D721Med (cell line): ENCODE measurements at regions not wholly inside any gene's neighbourhood (a gene's known extent, or its start where the extent isn't known, plus 50 kb on each side); places are given as distances from the start of the nearest gene placed in this dataset.
"Not testable (repeated sequence)": the region's sequence is repeated elsewhere in the genome, so short reads cannot be mapped to it uniquely, and the experiment has no call there.

Source experiments
- DNase-seq: peaks from one replicate; pipeline ENCODE4 v3.0.0; 2011; ENCODE audit warnings: low spot score; ENCODE audit not compliant: insufficient read length
- FAIRE-seq: peaks from 2 replicates; lab custom pipeline; 2011; peaks lifted over from hg19 to GRCh38; lab: Jason Lieb, UNC
- CTCF ChIP-seq: IDR thresholded peaks from 2 replicates; pipeline ENCODE4 v1.5.1; 2012; ENCODE audit warnings: mild to moderate bottlenecking, control low read depth; ENCODE audit not compliant: insufficient read depth; ENCODE audit errors: missing control alignments

GRCh38 chr12:24681570-24681969 lies 267.3 kb downstream of the BCAT1 start:
- no peak for TF ChIP-seq CTCF
- FAIRE-seq (no peak), DNase-seq (no peak)

GRCh38 chr12:24679126-24679525 lies 269.8 kb downstream of the BCAT1 start:
- no peak for DNase-seq
- TF ChIP-seq CTCF = no peak
- FAIRE-seq = no peak

GRCh38 chr12:24678436-24678835 lies 270.5 kb downstream of the BCAT1 start:
- DNase-seq (no peak), FAIRE-seq (no peak)
- TF ChIP-seq CTCF = no peak

GRCh38 chr12:24668563-24668962 lies 280.3 kb downstream of the BCAT1 start:
- TF ChIP-seq CTCF = no peak
- no peak for DNase-seq
- no peak for FAIRE-seq

- FAIRE-seq = no peak
- no peak for TF ChIP-seq CTCF
- no peak for DNase-seq
Observed at GRCh38 chr12:24664161-24664880, 284.6 kb downstream of the BCAT1 start.

GRCh38 chr12:24661657-24662096 lies 287.2 kb downstream of the BCAT1 start:
- DNase-seq (no peak), FAIRE-seq (no peak)
- no peak for TF ChIP-seq CTCF

GRCh38 chr12:24659016-24659415 lies 289.9 kb downstream of the BCAT1 start:
- no peak for TF ChIP-seq CTCF
- no peak for FAIRE-seq
- no peak for DNase-seq

GRCh38 chr12:24654344-24654743 lies 294.6 kb downstream of the BCAT1 start:
- FAIRE-seq, DNase-seq: not testable (repeated sequence)
